ENCODE measurements at regions not wholly inside any gene's neighbourhood (a gene's known extent, or its start where the extent isn't known, plus 50 kb on each side); places are given as distances from the start of the nearest gene placed in this dataset.

DNA sequence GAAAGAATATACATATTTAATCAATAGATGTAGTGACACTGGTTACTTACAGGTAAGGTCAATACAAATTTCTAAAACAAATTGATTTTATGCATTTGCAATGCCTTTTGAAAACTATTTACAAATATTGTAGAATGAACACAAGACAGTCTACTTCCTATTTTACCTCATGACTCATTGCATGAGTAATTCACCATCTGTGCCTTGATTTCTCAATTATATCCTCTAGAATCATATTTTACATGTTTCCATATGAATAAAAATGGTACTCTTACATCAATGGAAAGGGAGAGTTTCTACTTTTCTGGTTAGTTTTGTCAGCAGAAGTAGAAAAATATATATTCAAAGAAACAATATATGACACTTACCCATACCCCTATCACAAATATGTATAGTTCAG is 203.8 kb upstream of the CDH7 start:
- DNase-seq: peak; percentile 7

GRCh38 chr18:65544701-65545100 is 206.1 kb upstream of the CDH7 start:
- no peak for DNase-seq

DNA sequence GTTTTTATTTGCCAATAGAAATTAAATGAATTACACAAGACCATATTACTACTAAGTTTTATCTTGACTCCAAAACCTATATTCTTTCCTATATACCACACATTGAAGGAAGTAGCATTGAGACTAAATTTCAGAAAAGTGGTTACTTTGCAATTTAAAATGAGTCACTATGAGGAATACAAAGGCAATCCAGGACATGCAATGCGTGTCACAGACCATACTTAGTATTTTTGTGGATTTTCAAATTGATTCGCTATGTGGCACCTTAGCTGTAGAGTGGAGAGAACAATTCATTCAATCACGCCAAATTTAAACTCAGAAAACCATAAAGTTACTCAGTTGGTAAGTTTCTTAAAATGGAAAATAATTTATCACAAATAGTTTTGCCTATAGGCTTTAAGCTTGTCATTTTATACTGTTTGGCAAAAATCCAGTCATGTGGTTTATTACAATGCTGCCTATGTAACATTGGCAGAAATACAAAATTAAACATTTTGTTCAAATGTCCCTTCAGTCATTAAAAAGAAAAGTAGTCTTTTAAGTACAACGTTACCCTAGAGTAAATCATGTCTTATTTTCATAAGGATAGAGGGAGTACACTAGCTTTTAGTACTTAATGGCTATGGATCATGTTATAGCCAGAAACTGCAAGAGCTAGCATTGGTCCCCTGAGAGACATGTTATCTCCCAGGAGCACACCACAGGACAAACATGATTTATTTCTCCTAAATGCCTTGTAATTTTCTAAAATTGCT is 222.8 kb upstream of the CDH7 start:
- peak; percentile 31 for DNase-seq

DNA sequence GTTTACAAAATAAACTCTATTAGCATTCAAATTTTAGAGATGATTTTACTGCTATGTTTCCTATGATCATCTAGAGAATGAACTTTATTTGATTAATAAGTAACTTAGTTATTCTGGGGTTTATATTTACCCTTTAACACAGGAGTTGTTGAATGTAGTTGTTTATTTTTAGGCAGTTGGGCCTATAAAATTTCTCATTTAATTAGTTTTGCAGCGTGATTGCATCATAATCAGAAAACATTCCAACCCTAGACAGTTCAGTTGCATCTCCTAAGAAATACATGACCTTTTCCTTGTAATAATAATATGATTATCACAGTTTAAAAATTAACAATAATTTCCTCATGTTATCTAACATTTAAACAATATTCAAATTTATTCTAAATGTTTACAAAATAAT is 224.7 kb upstream of the CDH7 start:
- DNase-seq: no peak

- no peak for DNase-seq
These were observed 227.4 kb upstream of the CDH7 start for GRCh38 chr18:65523461-65523860.

DNA sequence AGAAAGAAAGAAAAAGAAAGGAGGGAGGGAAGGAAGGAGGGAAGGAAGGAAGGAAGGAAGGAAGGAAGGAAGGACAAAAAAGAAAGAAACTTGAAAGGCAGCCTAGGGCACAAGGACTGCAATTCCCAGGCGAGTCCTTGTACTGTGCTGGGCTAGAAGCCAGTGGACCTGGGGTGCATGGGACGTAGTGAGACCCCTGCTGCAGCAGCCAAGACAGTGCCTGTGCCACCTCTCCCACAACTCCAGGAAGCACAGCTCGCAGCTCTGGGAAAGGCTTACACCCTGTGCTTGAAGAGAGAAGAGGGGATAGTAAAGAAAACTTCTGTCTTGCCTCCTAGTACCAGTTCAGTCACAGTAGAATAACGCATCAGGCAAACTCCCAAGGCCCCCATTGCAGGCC is 227.9 kb upstream of the CDH7 start:
- DNase-seq: no peak

DNA sequence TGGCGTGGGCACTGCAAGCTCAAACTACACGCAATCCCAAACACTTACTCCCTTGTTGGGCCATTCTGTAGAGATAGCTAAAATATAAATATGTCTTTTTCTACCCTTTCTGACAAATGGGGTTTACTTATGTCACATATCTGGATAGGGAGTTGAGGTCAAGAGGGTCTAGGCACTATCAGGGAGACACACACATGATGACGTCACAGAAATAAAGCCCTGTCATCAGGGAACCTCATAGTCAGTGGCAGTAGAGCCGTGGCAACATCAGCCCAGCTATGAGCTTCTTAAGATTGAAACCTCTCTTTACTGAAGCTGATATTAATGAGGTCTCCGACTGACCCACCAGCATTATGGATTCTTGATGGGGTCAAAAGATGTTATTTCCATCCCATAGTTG is 234.6 kb upstream of the CDH7 start:
- DNase-seq: no peak

DNA sequence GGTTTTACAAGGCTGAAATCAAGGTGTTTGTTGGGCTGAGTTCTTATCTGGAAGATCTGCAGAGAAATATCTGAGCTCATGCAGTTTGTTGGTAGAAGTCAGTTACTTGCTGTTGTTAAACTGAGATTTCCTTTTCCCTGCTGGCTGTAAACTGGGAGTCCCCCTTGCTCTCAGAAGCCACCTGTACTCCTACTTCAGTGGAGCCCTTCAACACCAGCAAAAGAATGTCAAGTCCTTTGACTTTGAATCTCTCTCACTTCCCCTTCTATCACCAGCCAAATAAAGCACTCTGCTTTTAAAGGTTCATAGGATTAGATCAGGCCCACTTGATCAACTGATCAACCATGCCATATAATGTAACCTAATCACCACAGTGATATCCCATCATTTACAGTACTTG is 252.2 kb upstream of the CDH7 start:
- no peak for DNase-seq

DNA sequence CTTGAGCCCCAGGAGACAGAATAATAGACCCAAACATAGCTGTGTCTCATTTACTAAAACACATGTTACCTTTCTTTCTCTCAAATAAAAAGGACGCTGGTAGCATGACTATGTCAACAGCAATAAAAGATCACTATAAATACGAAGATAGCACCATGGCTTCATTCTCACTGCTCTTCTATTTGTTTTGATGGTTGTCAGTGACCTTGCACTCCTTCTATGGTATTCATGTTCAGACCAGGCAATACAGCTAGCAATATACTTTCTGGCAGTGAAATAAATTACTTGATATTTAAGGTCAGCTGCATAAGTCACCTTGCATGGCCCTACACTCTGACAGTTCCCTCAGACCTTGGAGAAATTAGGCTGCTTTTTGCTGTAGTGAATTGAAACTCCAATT is 263.2 kb upstream of the CDH7 start:
- DNase-seq: peak; percentile 55

DNA sequence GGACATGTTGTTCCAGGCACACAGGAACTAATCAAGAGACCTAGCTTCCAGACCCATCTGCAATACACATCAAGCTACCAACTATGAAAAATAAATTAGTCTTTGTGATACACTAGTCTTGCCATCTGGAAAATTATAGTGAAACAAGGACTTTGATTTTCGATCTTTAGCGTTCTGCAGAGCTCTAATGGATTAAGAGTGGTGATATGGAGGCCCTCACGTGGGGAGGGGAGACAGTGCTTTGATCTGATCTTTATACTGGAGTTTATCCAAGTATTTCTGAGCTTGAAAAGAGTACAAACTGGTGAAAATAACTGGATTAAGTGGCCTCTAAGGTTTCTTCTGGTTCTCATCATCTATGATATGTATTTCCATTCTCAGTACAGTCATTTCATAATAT is 273.4 kb upstream of the CDH7 start:
- no peak for DNase-seq

- DNase-seq: peak; percentile 98
These were observed 281.9 kb upstream of the CDH7 start for GRCh38 chr18:65468881-65469280.

- no peak for DNase-seq
These were observed 286.5 kb upstream of the CDH7 start for GRCh38 chr18:65464361-65464760.

- DNase-seq: no peak
These were observed 291.1 kb upstream of the CDH7 start for GRCh38 chr18:65459741-65460140.

DNA sequence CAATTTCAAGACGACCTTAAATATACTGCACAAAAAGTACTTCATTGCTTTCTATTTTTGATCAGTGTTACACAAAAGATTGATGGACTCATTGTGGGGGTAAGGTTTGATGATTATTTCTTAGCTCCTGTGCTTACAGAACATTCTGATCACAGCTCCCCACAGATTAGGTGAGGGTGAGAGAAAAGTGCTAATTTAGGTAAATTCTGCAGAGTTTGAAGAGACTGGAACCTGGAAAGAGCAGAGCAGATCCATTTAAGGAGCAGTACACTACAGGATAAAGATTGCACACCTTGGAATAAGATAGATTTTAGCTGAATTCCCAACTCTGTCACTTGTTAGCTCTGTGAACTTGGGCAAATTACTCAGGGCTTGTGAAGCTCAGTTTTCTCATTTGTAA is 291.9 kb upstream of the CDH7 start:
- DNase-seq: no peak

GRCh38 chr18:65439188-65439587 is 311.6 kb upstream of the CDH7 start:
- no peak for DNase-seq

GRCh38 chr18:65436430-65436829 is 314.4 kb upstream of the CDH7 start:
- no peak for DNase-seq

DNA sequence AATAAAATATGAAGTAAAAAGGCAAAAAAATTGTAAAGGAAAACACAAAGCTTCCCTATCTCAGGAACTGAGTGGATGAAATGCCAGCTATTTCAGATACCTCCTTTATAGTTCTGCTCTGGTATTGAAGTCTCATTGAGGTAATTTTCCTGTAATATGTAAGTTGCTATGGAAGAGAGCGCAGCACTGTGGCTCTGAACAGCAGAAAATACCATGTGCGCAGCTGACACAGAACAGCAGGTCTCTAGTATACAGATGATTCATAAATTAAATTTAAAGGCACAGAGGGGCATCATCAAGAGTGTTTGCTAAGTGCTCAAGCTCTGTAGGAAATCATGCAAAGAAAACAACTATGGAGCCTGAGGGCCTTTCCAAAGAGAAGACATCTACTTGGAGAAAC is 315.3 kb upstream of the CDH7 start:
- DNase-seq: peak; percentile 51

- DNase-seq: no peak
These were observed 321.2 kb upstream of the CDH7 start for GRCh38 chr18:65429601-65430000.

GRCh38 chr18:65425366-65425765 is 325.4 kb upstream of the CDH7 start:
- no peak for DNase-seq

DNA sequence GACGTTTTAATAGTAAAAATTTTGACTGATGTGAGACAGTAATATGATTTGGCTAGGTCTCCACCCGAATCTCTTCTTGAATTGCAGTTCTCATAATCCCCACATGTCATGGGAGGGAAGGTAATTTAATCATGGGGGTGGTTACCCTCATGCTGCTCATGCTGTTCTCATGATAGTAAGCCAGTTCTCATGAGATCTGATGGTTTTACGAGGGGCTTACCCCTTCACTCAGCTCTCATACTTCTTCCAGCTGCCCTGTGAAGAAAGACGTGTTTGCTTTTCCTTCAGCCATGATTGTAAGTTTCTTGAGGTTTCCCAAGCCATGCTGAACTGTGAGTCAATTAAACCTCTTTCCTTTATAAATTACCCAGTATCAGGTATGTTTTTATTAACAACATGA is 327.0 kb upstream of the CDH7 start:
- DNase-seq: no peak

DNA sequence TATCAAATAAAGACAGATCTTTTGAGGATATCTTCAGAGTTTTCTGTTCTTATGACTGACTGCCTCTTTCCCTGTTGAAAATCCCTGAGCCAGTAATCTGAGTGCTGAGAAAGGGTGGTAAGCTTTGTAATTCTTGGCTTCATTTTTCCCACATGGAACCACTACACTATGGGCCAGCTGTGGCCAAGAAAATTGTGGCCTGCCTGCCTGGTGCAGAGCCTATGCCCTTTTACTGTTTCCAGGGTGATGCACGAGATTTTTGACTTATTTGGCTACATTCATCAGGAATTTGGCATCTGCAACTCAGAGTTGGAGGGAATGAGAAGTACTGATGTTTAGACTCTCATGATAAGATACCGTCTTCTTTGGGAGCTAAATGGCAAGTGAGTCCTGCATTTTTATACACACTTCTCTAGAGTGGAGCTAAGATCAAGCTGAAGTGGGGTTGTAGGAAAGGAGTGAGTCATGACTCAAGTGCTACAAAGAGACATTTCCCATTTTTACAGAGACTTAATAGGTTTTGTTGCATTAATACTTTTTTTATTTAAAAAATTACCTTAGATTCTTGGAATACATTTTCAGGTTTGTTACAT is 328.2 kb upstream of the CDH7 start:
- DNase-seq: peak; percentile 93

DNA sequence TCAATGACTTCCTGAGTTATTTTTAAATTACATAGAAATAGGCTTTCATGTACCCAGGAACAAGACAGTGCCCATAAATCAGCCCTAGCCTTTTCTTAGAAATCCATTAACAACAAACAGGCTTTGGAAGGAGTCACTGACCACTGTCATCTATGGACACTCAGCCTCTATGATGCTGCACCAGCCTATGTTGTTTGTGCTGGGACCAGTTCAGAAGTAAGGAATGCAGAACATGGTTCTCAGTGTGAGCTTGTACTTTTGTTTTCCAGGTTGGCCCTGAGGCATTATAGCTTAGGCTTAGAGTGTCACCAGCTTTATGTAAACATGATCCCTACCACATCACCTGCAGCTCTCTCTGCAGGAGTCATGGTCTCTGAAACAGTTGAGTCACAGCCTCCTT is 335.7 kb upstream of the CDH7 start:
- DNase-seq: no peak

DNA sequence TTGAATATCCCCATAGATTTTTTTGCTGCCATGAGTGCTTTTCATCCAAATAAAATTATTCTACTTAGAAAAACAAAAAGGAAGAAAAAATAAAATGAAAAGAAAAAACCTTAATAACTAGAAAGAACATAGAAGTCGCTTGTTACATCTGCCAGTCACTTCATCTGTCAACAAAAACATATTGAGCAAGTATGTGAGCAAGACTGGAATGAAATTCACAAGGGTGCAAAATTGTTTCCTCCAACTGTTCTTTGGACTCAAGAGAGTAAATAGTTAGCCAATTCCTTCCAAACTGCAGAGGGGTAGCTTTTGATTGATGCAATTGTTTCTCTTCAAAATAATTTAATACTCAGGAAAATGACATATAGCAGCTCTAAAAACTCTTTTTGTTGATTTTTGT is 336.3 kb upstream of the CDH7 start:
- DNase-seq: peak; percentile 77

DNA sequence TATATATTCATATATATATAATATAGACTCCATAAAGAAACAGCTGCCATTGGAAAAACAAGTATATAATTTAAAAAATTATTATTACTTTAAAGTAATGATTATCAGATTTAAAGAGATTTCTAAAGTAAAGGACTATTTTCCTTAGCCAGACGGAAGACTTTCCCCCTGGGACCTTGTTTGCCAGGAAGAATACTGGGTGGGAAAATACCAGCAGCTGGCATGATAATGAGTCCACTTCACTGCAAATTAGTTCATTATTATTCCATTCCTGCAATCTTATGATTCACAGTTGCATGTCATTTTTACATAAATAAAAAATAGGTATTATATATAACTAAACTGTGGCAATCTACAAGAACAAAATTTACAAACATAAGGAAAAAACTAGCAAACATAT is 339.8 kb upstream of the CDH7 start:
- DNase-seq: peak; percentile 94

GRCh38 chr18:65409261-65409660 is 341.6 kb upstream of the CDH7 start:
- peak; percentile 96 for DNase-seq
